ENCODE measurements at regions not wholly inside any gene's neighbourhood (a gene's known extent, or its start where the extent isn't known, plus 50 kb on each side); places are given as distances from the start of the nearest gene placed in this dataset.

GRCh38 chr21:15491100-15491499 is 238.7 kb upstream of the USP25 start:
- DNase-seq, result no peak

GRCh38 chr21:15493646-15494045 is 236.1 kb upstream of the USP25 start:
- DNase-seq, result no peak

GRCh38 chr21:15494481-15494880 is 235.3 kb upstream of the USP25 start:
- no peak for DNase-seq

- no peak for DNase-seq
Measured at GRCh38 chr21:15495965-15496364, 233.8 kb upstream of the USP25 start.

GRCh38 chr21:15496911-15497310 is 232.9 kb upstream of the USP25 start:
- no peak for DNase-seq

- no peak for DNase-seq
Measured at GRCh38 chr21:15498455-15498854, 231.3 kb upstream of the USP25 start.

GRCh38 chr21:15506086-15506485 is 223.7 kb upstream of the USP25 start:
- DNase-seq, result no peak

GRCh38 chr21:15508554-15508953 is 221.2 kb upstream of the USP25 start:
- no peak for DNase-seq

GRCh38 chr21:15514073-15514946 is 215.5 kb upstream of the USP25 start:
- DNase-seq, result no peak

- DNase-seq, result no peak
Measured at GRCh38 chr21:15515908-15516307, 213.9 kb upstream of the USP25 start.

- DNase-seq, result no peak
Measured at GRCh38 chr21:15517394-15517793, 212.4 kb upstream of the USP25 start.

GRCh38 chr21:15520811-15521643 is 208.8 kb upstream of the USP25 start:
- DNase-seq, result no peak

- DNase-seq, result no peak
Measured at GRCh38 chr21:15521644-15522001, 208.2 kb upstream of the USP25 start.

- no peak for DNase-seq
Measured at GRCh38 chr21:15522148-15522547, 207.6 kb upstream of the USP25 start.

- no peak for DNase-seq
Measured at GRCh38 chr21:15524855-15525254, 204.9 kb upstream of the USP25 start.

- DNase-seq, result no peak
Measured at GRCh38 chr21:15526798-15527197, 203.0 kb upstream of the USP25 start.

- no peak for DNase-seq
Measured at GRCh38 chr21:15528346-15528745, 201.4 kb upstream of the USP25 start.

GRCh38 chr21:15531986-15532385 is 197.8 kb upstream of the USP25 start:
- DNase-seq, result no peak

- no peak for DNase-seq
Measured at GRCh38 chr21:15533618-15534017, 196.2 kb upstream of the USP25 start.

GRCh38 chr21:15534450-15534886 is 195.3 kb upstream of the USP25 start:
- no peak for DNase-seq

- DNase-seq, result no peak
Measured at GRCh38 chr21:15539376-15539775, 190.4 kb upstream of the USP25 start.

- no peak for DNase-seq
Measured at GRCh38 chr21:15543473-15543872, 186.3 kb upstream of the USP25 start.

GRCh38 chr21:15549671-15550070 is 180.1 kb upstream of the USP25 start:
- no peak for DNase-seq

GRCh38 chr21:15552914-15553494 is 176.8 kb upstream of the USP25 start:
- DNase-seq, result no peak
